ENCODE measurements at regions not wholly inside any gene's neighbourhood (a gene's known extent, or its start where the extent isn't known, plus 50 kb on each side); places are given as distances from the start of the nearest gene placed in this dataset.
"Not testable (repeated sequence)": the region's sequence is repeated elsewhere in the genome, so short reads cannot be mapped to it uniquely, and the experiment has no call there.

- not testable (repeated sequence) for DNase-seq (ENCODE audit: low spot score)
These were observed 201.8 kb upstream of the ETAA1 start for GRCh38 chr2:67195327-67195726.

GRCh38 chr2:67201521-67201920, 195.6 kb upstream of the ETAA1 start:
- no peak for DNase-seq (ENCODE audit: low spot score)

- DNase-seq (ENCODE audit: low spot score): no peak
These were observed 192.8 kb upstream of the ETAA1 start for GRCh38 chr2:67204349-67204748.

GRCh38 chr2:67208887-67209500, 188.1 kb upstream of the ETAA1 start:
- no peak for DNase-seq (ENCODE audit: low spot score)

GRCh38 chr2:67210430-67210829, 186.7 kb upstream of the ETAA1 start:
- DNase-seq (ENCODE audit: low spot score): no peak

- no peak for DNase-seq (ENCODE audit: low spot score)
These were observed 184.9 kb upstream of the ETAA1 start for GRCh38 chr2:67212203-67212602.

- no peak for DNase-seq (ENCODE audit: low spot score)
These were observed 183.9 kb upstream of the ETAA1 start for GRCh38 chr2:67213270-67213670.

GRCh38 chr2:67213677-67214402, 183.3 kb upstream of the ETAA1 start:
- no peak for DNase-seq (ENCODE audit: low spot score)

- no peak for DNase-seq (ENCODE audit: low spot score)
These were observed 182.4 kb upstream of the ETAA1 start for GRCh38 chr2:67214585-67215185.

GRCh38 chr2:67215214-67216055, 181.7 kb upstream of the ETAA1 start:
- peak; percentile 74 for DNase-seq (ENCODE audit: low spot score)

GRCh38 chr2:67216103-67216502, 181.0 kb upstream of the ETAA1 start:
- no peak for DNase-seq (ENCODE audit: low spot score)

GRCh38 chr2:67216881-67217280, 180.3 kb upstream of the ETAA1 start:
- DNase-seq (ENCODE audit: low spot score): no peak

GRCh38 chr2:67217398-67217797, 179.7 kb upstream of the ETAA1 start:
- DNase-seq (ENCODE audit: low spot score): no peak

- no peak for DNase-seq (ENCODE audit: low spot score)
These were observed 179.1 kb upstream of the ETAA1 start for GRCh38 chr2:67218056-67218455.

GRCh38 chr2:67219651-67220050, 177.5 kb upstream of the ETAA1 start:
- DNase-seq (ENCODE audit: low spot score): no peak

- DNase-seq (ENCODE audit: low spot score): no peak
These were observed 175.9 kb upstream of the ETAA1 start for GRCh38 chr2:67221266-67221665.

GRCh38 chr2:67225287-67225973, 171.7 kb upstream of the ETAA1 start:
- DNase-seq (ENCODE audit: low spot score): no peak

- no peak for DNase-seq (ENCODE audit: low spot score)
These were observed 167.4 kb upstream of the ETAA1 start for GRCh38 chr2:67229706-67230105.

- DNase-seq (ENCODE audit: low spot score): no peak
These were observed 164.2 kb upstream of the ETAA1 start for GRCh38 chr2:67232936-67233335.

- no peak for DNase-seq (ENCODE audit: low spot score)
These were observed 162.7 kb upstream of the ETAA1 start for GRCh38 chr2:67234440-67234839.

- no peak for DNase-seq (ENCODE audit: low spot score)
These were observed 159.8 kb upstream of the ETAA1 start for GRCh38 chr2:67237288-67237687.

- DNase-seq (ENCODE audit: low spot score): peak; percentile 4
These were observed 156.6 kb upstream of the ETAA1 start for GRCh38 chr2:67240507-67240906.
